ENCODE measurements at regions not wholly inside any gene's neighbourhood (a gene's known extent, or its start where the extent isn't known, plus 50 kb on each side); places are given as distances from the start of the nearest gene placed in this dataset.

DNA sequence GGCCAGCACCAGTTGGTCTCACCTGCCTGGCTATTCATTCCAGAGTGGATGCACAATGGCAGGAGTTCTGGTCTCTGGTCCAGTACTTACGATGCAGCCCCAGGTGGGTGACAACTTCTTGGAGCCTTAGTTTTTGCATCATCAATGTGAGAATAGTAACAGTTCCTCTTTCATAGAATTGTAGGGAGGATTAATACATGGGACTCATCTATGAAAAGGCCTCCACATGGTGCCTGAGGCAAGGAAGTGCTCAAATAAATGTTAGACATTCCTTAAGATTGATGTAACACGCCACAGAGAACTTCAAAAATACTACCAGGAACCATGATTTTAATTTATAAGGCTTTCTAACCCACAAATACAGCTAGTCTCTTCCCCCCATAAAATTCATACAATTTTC is 120.1 kb upstream of the CHST15 start:
- H3K4me1 ChIP-seq = no peaks in the 10 kb centered on the region
- no peak overlapping the region for H3K27ac ChIP-seq
- no peak overlapping the region for H3K4me3 ChIP-seq
- TF ChIP-seq EP300 (IDR thresholded peaks at IDR 0.05) = no peak
- TF ChIP-seq POLR2AphosphoS5 (IDR thresholded peaks at IDR 0.05) = no peak
- TF ChIP-seq, protein P1, sequence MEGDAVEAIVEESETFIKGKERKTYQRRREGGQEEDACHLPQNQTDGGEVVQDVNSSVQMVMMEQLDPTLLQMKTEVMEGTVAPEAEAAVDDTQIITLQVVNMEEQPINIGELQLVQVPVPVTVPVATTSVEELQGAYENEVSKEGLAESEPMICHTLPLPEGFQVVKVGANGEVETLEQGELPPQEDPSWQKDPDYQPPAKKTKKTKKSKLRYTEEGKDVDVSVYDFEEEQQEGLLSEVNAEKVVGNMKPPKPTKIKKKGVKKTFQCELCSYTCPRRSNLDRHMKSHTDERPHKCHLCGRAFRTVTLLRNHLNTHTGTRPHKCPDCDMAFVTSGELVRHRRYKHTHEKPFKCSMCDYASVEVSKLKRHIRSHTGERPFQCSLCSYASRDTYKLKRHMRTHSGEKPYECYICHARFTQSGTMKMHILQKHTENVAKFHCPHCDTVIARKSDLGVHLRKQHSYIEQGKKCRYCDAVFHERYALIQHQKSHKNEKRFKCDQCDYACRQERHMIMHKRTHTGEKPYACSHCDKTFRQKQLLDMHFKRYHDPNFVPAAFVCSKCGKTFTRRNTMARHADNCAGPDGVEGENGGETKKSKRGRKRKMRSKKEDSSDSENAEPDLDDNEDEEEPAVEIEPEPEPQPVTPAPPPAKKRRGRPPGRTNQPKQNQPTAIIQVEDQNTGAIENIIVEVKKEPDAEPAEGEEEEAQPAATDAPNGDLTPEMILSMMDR (IDR thresholded peaks at IDR 0.05) = no peak
- TF ChIP-seq POLR2A (IDR thresholded peaks at IDR 0.05) = no peak
- no peaks in the 10 kb centered on the region for H3K27me3 ChIP-seq
- H3K9me3 ChIP-seq = peaks cover 0 to 4% (median 1%) of the 10 kb centered on the region in 4 donors
- intact Hi-C loops (cut with DNase I) = no loop called here
- 89 to 94% methylated on average over 2 of the region's 2 CpGs for WGBS, 2 donors
- no peak for DNase-seq
- H3K36me3 ChIP-seq = no peaks in the 10 kb centered on the region

DNA sequence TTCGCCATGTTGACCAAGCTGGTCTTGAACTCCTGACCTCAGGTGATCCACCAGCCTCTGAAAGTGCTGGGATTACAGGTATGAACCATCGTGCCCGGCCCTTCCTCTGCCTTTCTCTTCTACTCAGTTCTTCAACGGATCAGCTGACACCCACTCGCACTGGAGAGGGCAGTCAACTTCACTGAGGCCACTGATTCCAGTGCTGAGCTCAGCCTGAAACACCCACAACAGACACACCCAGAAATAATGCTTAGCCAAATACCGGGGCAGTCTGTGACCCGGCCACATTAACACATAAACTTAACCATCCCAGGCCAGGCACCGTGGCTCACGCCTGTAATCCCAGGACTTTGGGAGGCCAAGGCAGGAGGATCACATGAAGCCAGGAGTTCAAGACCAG is 119.3 kb upstream of the CHST15 start:
- no peak overlapping the region for H3K27ac ChIP-seq
- no peak for DNase-seq
- intact Hi-C loops (cut with DNase I) = no loop called here
- peaks cover 0 to 4% (median 1%) of the 10 kb centered on the region in 4 donors for H3K9me3 ChIP-seq
- no peaks in the 10 kb centered on the region for H3K36me3 ChIP-seq
- 78 to 89% methylated on average over 9 of the region's 9 CpGs for WGBS, 2 donors
- no peaks in the 10 kb centered on the region for H3K4me1 ChIP-seq
- no peak for TF ChIP-seq EP300 (IDR thresholded peaks at IDR 0.05)
- no peak for TF ChIP-seq POLR2A (IDR thresholded peaks at IDR 0.05)
- TF ChIP-seq, protein P1 (IDR thresholded peaks at IDR 0.05) = no peak
- no peak for TF ChIP-seq POLR2AphosphoS5 (IDR thresholded peaks at IDR 0.05)
- H3K27me3 ChIP-seq = no peaks in the 10 kb centered on the region
- H3K4me3 ChIP-seq = no peak overlapping the region

- no peaks in the 10 kb centered on the region for H3K4me1 ChIP-seq
- 80 to 90% methylated on average over 8 of the region's 8 CpGs for WGBS, 2 donors
- intact Hi-C loops (cut with DNase I) = no loop called here
Observed at GRCh38 chr10:124211921-124212320, 118.5 kb upstream of the CHST15 start.

DNA sequence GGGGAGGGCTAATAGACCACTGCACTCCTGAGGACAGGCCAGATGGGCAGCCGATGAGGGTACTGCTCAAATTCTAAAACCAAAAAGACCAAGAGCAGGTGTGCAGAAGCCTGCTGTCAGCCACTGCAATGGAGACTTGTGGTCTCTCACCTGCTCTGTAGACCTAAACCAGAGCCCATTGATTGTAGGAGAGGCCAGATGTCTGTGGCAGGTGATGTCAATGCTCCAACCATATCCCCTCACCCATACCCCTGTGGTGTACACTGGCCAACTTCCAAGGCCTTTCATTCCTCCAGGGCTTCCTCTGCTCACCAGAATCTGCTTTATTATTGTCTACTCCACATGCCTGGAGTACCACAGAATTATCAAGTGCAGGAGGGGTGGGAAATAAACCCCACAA is 116.9 kb upstream of the CHST15 start:
- WGBS, 2 donors = 75 to 83% methylated on average over 1 of the region's 1 CpG
- H3K4me3 ChIP-seq = no peak overlapping the region
- H3K4me1 ChIP-seq = no peaks in the 10 kb centered on the region
- TF ChIP-seq, protein P1 (IDR thresholded peaks at IDR 0.05) = no peak
- TF ChIP-seq POLR2A (IDR thresholded peaks at IDR 0.05) (no peak), EP300 (IDR thresholded peaks at IDR 0.05) (no peak), POLR2AphosphoS5 (IDR thresholded peaks at IDR 0.05) (no peak)
- H3K9me3 ChIP-seq = peaks cover 0 to 4% (median 1%) of the 10 kb centered on the region in 4 donors
- H3K27me3 ChIP-seq = no peaks in the 10 kb centered on the region
- H3K27ac ChIP-seq = no peak overlapping the region
- H3K36me3 ChIP-seq = no peaks in the 10 kb centered on the region
- intact Hi-C loops (cut with DNase I) = no loop called here
- DNase-seq = no peak

More at GRCh38 chr10:124211921-124212320, 118.5 kb upstream of the CHST15 start:
- TF ChIP-seq POLR2AphosphoS5 (IDR thresholded peaks at IDR 0.05) = no peak
- no peak for TF ChIP-seq POLR2A (IDR thresholded peaks at IDR 0.05)
- TF ChIP-seq, protein P1 (IDR thresholded peaks at IDR 0.05) = no peak
- TF ChIP-seq EP300 (IDR thresholded peaks at IDR 0.05) = no peak
- Histone ChIP-seq H3K27ac (no peak overlapping the region), H3K36me3 (no peaks in the 10 kb centered on the region), H3K9me3 (peaks cover 0 to 4% (median 1%) of the 10 kb centered on the region in 4 donors), H3K27me3 (no peaks in the 10 kb centered on the region), H3K4me3 (no peak overlapping the region)
- DNase-seq = no peak

- Histone ChIP-seq H3K36me3 (no peaks in the 10 kb centered on the region), H3K27ac (no peak overlapping the region), H3K9me3 (peaks cover 0 to 4% (median 1%) of the 10 kb centered on the region in 4 donors), H3K4me3 (no peak overlapping the region), H3K27me3 (no peaks in the 10 kb centered on the region), H3K4me1 (no peaks in the 10 kb centered on the region)
- TF ChIP-seq POLR2A (IDR thresholded peaks at IDR 0.05) (no peak), EP300 (IDR thresholded peaks at IDR 0.05) (no peak), POLR2AphosphoS5 (IDR thresholded peaks at IDR 0.05) (no peak)
- TF ChIP-seq, protein P1 (IDR thresholded peaks at IDR 0.05) = no peak
- intact Hi-C loops (cut with DNase I) = no loop called here
- no peak for DNase-seq
- 87 to 92% methylated on average over 5 of the region's 5 CpGs for WGBS, 2 donors
Observed at GRCh38 chr10:124207391-124207790, 114.0 kb upstream of the CHST15 start.

Data from sigmoid colon (tissue), 6 donors.